Gastroesophageal sphincter (tissue), 3 donors: ENCODE measurements at regions not wholly inside any gene's neighbourhood (a gene's known extent, or its start where the extent isn't known, plus 50 kb on each side); places are given as distances from the start of the nearest gene placed in this dataset.

Experiments used
- POLR2AphosphoS5 ChIP-seq: sonication (generic); formaldehyde crosslinking; IDR thresholded peaks from one replicate; pipeline ENCODE4 v1.6.1; 2017; ENCODE audit warnings: antibody characterized with exemption
- TF ChIP-seq, protein P1 (sequence below), 4 experiments: fragments of 200-600 bp in 2 of 4; fragments of 450-650 bp in 2 of 4; sonication (generic) in 1 of 4; IDR thresholded peaks; one replicate each; pipeline ENCODE4 v1.5.1; 2017 to 2019; ENCODE audit warnings: antibody characterized with exemption in 4 of 4, mild to moderate bottlenecking in 2 of 4, moderate library complexity in 2 of 4

DNA sequence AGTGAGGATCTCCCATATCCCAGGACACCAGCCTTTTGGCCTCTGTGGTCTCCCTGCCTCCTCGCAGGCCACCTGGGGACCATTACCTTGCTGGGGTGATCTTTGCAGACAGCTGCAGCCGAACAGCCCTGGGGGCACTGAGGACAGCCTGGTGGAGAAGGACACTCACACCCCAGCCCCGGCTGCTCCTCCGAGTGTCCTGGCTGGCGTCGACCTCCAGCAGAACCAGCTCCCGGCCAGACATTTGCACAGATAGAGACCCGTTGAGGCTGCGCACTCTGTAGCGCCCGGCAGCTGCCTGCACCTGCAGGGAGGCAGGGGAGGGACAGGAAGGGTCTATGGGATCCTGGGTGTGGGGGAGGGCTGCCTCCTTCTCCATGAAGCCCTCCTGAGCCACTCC is 90.3 kb downstream of the RMI2 start:
- TF ChIP-seq, protein P1, sequence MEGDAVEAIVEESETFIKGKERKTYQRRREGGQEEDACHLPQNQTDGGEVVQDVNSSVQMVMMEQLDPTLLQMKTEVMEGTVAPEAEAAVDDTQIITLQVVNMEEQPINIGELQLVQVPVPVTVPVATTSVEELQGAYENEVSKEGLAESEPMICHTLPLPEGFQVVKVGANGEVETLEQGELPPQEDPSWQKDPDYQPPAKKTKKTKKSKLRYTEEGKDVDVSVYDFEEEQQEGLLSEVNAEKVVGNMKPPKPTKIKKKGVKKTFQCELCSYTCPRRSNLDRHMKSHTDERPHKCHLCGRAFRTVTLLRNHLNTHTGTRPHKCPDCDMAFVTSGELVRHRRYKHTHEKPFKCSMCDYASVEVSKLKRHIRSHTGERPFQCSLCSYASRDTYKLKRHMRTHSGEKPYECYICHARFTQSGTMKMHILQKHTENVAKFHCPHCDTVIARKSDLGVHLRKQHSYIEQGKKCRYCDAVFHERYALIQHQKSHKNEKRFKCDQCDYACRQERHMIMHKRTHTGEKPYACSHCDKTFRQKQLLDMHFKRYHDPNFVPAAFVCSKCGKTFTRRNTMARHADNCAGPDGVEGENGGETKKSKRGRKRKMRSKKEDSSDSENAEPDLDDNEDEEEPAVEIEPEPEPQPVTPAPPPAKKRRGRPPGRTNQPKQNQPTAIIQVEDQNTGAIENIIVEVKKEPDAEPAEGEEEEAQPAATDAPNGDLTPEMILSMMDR (IDR thresholded peaks at IDR 0.05), result no peak
- no peak for TF ChIP-seq POLR2AphosphoS5
